AG09309 (cell line): ENCODE measurements at regions not wholly inside any gene's neighbourhood (a gene's known extent, or its start where the extent isn't known, plus 50 kb on each side); places are given as distances from the start of the nearest gene placed in this dataset.

Source experiments
- DNase-seq: peaks from one replicate; pipeline ENCODE4 v3.0.0-alpha.2; 2010; ENCODE audit warnings: low read depth
- H3K4me3 ChIP-seq: 2 replicates; pipeline ENCODE4 v1.5.1; 2011; ENCODE audit warnings: mild to moderate bottlenecking, low read depth, low read length, moderate library complexity; ENCODE audit not compliant: control insufficient read depth
- TF ChIP-seq, protein P1 (sequence below): IDR thresholded peaks from 2 replicates; pipeline ENCODE4 v1.5.1; 2011; ENCODE audit warnings: mild to moderate bottlenecking, low read depth, low read length, inconsistent platforms; ENCODE audit not compliant: insufficient read depth, control insufficient read depth; ENCODE audit errors: missing control alignments

- no peak overlapping the region for H3K4me3 ChIP-seq
- DNase-seq = no peak
- TF ChIP-seq, protein P1, sequence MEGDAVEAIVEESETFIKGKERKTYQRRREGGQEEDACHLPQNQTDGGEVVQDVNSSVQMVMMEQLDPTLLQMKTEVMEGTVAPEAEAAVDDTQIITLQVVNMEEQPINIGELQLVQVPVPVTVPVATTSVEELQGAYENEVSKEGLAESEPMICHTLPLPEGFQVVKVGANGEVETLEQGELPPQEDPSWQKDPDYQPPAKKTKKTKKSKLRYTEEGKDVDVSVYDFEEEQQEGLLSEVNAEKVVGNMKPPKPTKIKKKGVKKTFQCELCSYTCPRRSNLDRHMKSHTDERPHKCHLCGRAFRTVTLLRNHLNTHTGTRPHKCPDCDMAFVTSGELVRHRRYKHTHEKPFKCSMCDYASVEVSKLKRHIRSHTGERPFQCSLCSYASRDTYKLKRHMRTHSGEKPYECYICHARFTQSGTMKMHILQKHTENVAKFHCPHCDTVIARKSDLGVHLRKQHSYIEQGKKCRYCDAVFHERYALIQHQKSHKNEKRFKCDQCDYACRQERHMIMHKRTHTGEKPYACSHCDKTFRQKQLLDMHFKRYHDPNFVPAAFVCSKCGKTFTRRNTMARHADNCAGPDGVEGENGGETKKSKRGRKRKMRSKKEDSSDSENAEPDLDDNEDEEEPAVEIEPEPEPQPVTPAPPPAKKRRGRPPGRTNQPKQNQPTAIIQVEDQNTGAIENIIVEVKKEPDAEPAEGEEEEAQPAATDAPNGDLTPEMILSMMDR = no peak
These were observed 752.0 kb upstream of the GRM7 start for GRCh38 chr3:6108957-6109356.

GRCh38 chr3:6110451-6110850, 750.5 kb upstream of the GRM7 start:
- no peak overlapping the region for H3K4me3 ChIP-seq
- TF ChIP-seq, protein P1 = no peak
- no peak for DNase-seq

DNA sequence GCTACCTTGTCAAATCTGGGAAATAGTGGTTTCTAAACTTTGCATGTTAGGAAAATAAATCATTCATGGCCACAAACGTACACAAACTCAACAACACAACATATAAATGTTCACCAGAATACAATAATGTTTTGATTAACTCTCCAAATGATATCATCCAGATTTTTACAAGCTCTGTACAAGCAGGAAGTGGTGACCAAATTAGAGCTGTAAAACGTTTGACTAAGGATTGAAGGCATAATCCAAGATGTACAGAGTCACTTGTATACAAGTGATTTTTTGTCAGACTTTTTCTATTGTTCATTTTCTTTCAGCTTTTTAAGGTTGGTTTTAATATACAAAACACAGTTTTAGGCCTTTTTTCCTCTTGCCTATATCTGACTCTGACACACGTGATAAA, 748.4 kb upstream of the GRM7 start:
- H3K4me3 ChIP-seq = no peak overlapping the region
- DNase-seq = no peak
- TF ChIP-seq, protein P1 = no peak

DNA sequence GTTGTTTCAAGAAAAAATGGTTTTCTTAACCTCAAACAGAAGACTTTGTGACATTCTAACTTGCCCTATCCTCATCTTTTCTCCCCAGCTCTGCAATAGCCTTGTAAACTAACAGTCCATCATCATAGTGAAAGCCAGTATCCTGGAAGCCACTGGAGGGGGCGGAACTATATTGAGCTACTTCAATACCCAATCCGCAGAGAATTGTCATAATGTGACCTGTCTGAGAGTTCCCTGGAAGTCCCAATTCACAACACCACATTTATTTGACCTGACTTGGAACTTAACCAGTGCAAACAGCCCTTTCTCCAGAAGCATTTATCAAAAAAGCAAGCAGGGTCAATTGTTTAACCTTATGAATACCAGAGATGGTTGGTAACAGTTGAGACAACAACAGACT, 747.6 kb upstream of the GRM7 start:
- TF ChIP-seq, protein P1 = no peak
- DNase-seq = no peak
- H3K4me3 ChIP-seq = no peak overlapping the region

DNA sequence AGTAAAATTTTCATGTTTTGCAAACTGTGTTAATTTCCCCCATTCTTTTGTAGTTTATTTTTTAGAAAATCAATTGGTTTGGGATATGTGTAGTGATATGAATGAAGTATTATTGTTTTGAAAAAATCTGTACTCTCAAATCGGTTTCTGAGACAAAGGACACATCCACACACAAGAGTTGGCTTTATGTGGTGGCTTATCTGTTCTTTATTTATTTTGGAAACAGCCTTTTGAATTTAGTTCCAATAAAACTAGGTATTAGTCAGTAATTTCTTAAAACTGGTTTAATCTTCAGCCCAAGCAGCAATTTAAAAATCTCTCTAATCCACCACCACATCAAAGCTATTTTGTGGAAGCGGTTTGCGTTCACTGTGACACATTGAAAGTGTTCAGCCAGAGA, 741.5 kb upstream of the GRM7 start:
- DNase-seq = no peak
- TF ChIP-seq, protein P1 = no peak
- H3K4me3 ChIP-seq = no peak overlapping the region

DNA sequence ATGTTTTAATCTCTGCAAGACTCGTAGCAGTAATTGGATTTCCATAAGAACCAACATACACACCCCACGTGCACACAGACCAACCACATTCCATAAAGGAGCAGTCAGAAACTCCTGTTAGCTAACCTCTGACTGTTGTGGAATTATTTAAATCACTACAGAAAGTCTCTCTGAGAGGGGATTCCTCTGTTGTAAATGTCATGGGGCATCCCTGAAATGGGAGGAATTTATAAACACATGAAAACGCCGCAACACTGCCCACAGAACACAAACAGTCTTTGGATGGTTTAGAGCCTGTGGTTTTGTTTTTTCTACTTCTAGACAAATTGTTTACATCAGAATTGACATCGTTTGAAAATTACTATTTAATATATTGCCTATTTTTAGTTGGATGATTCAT, 740.1 kb upstream of the GRM7 start:
- TF ChIP-seq, protein P1 = no peak
- DNase-seq = no peak
- no peak overlapping the region for H3K4me3 ChIP-seq

- no peak for DNase-seq
- no peak overlapping the region for H3K4me3 ChIP-seq
- TF ChIP-seq, protein P1 = no peak
These were observed 736.0 kb upstream of the GRM7 start for GRCh38 chr3:6124875-6125274.
